NCI-H2227 (cell line): ENCODE measurements at regions not wholly inside any gene's neighbourhood (a gene's known extent, or its start where the extent isn't known, plus 50 kb on each side); places are given as distances from the start of the nearest gene placed in this dataset.

ENCODE experiments used
- DNase-seq: peaks from one replicate; lab custom pipeline; 2025; ENCODE audit not compliant: unreplicated experiment; lab: John Stamatoyannopoulos, UW

DNA sequence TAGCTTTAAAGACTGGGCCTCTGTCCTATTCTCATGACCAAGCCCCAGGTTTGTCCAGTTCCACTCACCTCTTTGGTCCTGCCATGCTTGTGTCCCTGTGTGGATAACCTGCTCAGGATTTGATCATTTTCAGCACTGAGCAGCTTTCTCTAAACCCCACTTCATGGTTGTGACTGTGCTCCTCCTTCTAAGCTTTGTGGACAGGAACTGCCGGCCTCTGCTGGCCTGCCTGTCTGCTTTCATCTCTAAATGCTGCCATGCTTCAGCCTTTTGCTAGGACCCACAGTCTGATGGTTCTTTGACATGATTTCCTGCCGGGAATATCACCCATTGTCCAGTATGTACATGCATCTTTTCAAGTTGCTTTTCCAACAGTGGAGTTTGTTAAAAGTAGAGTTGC lies 53.9 kb upstream of the STXBP6 start:
- DNase-seq = no peak

DNA sequence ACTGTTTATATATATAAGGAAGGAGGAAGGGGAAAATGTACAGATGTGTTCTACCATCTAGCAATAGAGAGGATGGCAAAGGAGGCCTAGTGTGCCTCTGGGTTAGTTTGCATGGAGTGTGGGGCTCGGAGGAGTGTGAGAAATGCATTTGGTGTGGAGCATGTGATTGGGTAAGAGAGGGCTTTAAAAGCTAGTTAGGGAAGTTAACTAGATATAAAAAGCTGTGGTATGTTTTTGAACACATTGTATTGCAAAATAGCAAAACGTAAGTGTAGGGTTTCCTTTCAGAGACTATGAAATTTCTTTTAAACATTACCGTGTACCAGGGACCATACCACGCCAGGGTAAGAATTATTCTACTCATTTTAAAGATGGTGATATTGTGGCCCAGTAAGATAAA lies 53.3 kb upstream of the STXBP6 start:
- no peak for DNase-seq

DNA sequence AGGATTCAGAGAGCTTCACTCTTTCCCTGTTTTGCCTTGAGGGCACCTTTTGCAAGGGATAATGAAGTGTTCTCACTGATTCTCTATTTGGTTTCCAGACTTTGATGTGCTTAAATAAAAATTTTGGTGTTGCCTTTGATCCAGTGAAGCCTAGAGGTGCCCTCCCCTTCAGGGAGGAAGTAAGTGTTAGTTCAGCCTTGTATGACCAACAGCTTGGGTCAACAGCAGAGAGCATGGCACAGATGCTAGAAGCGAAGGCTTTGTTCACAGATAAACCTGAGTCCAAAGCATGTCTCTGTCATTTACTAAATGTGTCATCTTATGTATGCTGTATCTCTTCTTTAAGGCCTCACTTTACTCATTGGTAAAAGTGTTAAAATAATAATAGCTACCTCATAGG lies 52.8 kb upstream of the STXBP6 start:
- no peak for DNase-seq

DNA sequence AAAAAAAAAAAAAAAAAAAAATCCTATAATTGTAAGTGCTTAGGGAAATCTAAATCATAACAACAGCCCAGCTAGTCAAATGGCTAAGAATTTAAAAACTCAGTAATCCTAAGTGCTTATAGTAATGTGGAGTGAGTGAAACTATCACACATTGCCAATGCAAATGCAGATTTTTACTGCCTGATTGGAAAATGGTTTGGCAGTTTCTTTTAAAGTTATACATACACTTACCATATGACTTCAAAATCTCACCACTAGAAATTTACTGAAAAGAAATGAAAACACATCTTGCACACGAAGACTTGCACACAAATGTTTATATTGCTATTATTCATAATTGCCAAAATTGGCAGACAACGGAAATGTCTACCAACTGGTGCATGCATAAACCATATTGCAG lies 51.3 kb upstream of the STXBP6 start:
- DNase-seq = no peak
